SK-N-SH (cell line): ENCODE measurements at regions not wholly inside any gene's neighbourhood (a gene's known extent, or its start where the extent isn't known, plus 50 kb on each side); places are given as distances from the start of the nearest gene placed in this dataset.

Experiments used
- CTCF ChIA-PET: fragments of 300-600, 350-600 bp; formaldehyde crosslinking; extraction: SDS; loops from one replicate; lab custom pipeline; 2021; lab: Yijun Ruan, JAX
- POLR2A ChIA-PET: fragments of 350-600 bp; sonication (Branson Sonifier 250); formaldehyde crosslinking; extraction: SDS; loops from one replicate; lab custom pipeline; 2020; ENCODE audit warnings: antibody characterized with exemption, inconsistent platforms; lab: Yijun Ruan, JAX
- DNase-seq: peaks from one replicate; pipeline ENCODE4 v3.0.0; 2012
- H2AFZ ChIP-seq: fragments of 200-600 bp; sonication (generic); 2 replicates; pipeline ENCODE4 v1.8.1; 2016; ENCODE audit warnings: antibody characterized with exemption, mild to moderate bottlenecking, low read depth
- H3F3A ChIP-seq: fragments of 200-600 bp; sonication (generic); replicated peaks from 2 replicates; pipeline ENCODE3; 2016; ENCODE audit warnings: antibody characterized with exemption, mild to moderate bottlenecking; ENCODE audit not compliant: insufficient read depth
- H3K27ac ChIP-seq, 2 experiments: fragments of 200-500 bp in 1 of 2; fragments of 200-600 bp in 1 of 2; sonication (Bioruptor generic) in 1 of 2; sonication (generic), shearing (Covaris generic) in 1 of 2; 2 replicates each; pipeline versions ENCODE4 v1.5.1 to v1.6.1; 2014 to 2016; ENCODE audit warnings: low read depth in 2 of 2, inconsistent platforms in 1 of 2, low read length in 1 of 2, mild to moderate bottlenecking in 1 of 2, mixed read lengths in 1 of 2
- H3K27me3 ChIP-seq: fragments of 200-600 bp; sonication (generic), shearing (Covaris generic); 2 replicates; pipeline ENCODE4 v1.6.1; 2016; ENCODE audit warnings: mixed run types; ENCODE audit not compliant: insufficient read depth
- H3K36me3 ChIP-seq, 2 experiments: fragments of 200-500 bp in 1 of 2; fragments of 200-600 bp in 1 of 2; sonication (Bioruptor generic) in 1 of 2; sonication (generic) in 1 of 2; replicated peaks in 1 of 2; 2 replicates each; pipeline versions ENCODE3 to v1.5.1; 2014 to 2016; ENCODE audit warnings: low read length in 1 of 2, mild to moderate bottlenecking in 1 of 2; ENCODE audit not compliant: insufficient read depth in 2 of 2, control insufficient read depth in 1 of 2
- H3K4me1 ChIP-seq, 2 experiments: fragments of 200-500 bp in 1 of 2; fragments of 200-600 bp in 1 of 2; sonication (Bioruptor generic) in 1 of 2; sonication (generic), shearing (Covaris generic) in 1 of 2; 2 replicates each; pipeline versions ENCODE4 v1.5.1 to v1.6.1; 2014 to 2016; ENCODE audit warnings: low read depth in 1 of 2, low read length in 1 of 2, mixed run types in 1 of 2; ENCODE audit not compliant: insufficient read depth in 2 of 2, control insufficient read depth in 1 of 2
- H3K4me2 ChIP-seq: fragments of 200-600 bp; sonication (generic), shearing (Covaris generic); 2 replicates; pipeline ENCODE4 v1.6.1; 2017; ENCODE audit warnings: mixed run types
- H3K4me3 ChIP-seq, 2 experiments: fragments of 200-500 bp in 1 of 2; fragments of 200-600 bp in 1 of 2; sonication (Bioruptor generic) in 1 of 2; sonication (generic), shearing (Covaris generic) in 1 of 2; 2 replicates each; pipeline versions ENCODE4 v1.5.1 to v1.8.1; 2014 to 2016; ENCODE audit warnings: low read depth in 2 of 2, inconsistent platforms in 1 of 2, low read length in 1 of 2, mild to moderate bottlenecking in 1 of 2, mixed read lengths in 1 of 2, moderate library complexity in 1 of 2
- H3K79me2 ChIP-seq: fragments of 200-600 bp; sonication (generic); 2 replicates; pipeline ENCODE4 v1.8.1; 2017; ENCODE audit warnings: mild to moderate bottlenecking; ENCODE audit not compliant: insufficient read depth
- H3K9ac ChIP-seq: fragments of 200-600 bp; sonication (generic); 2 replicates; pipeline ENCODE4 v1.6.1; 2017; ENCODE audit warnings: mixed run types
- H3K9me2 ChIP-seq: fragments of 200-600 bp; sonication (generic); 2 replicates; pipeline ENCODE4 v1.6.1; 2017; ENCODE audit warnings: mixed run types
- H3K9me3 ChIP-seq: fragments of 200-600 bp; sonication (generic); 2 replicates; pipeline ENCODE4 v1.6.1; 2017; ENCODE audit warnings: mixed run types, mild to moderate bottlenecking, moderate library complexity
- H4K20me1 ChIP-seq: fragments of 200-600 bp; sonication (generic); 2 replicates; pipeline ENCODE4 v1.6.1; 2017; ENCODE audit warnings: mild to moderate bottlenecking, mixed run types; ENCODE audit not compliant: insufficient read depth
- CHD2 ChIP-seq: fragments of 150-350 bp; IDR thresholded peaks from 2 replicates; pipeline ENCODE4 v1.6.1; 2018; ENCODE audit warnings: low read length; ENCODE audit not compliant: partially characterized antibody
- ELF1 ChIP-seq: IDR thresholded peaks from 2 replicates; pipeline ENCODE4 v1.4.0; 2012
- EZH2phosphoT487 ChIP-seq: fragments of 200-600 bp; sonication (generic); IDR thresholded peaks from 2 replicates; pipeline ENCODE4 v1.6.1; 2017; ENCODE audit warnings: low read depth, mixed run types, mild to moderate bottlenecking, antibody characterized with exemption, moderate library complexity, borderline replicate concordance
- FOSL2 ChIP-seq: IDR thresholded peaks from 2 replicates; pipeline ENCODE4 v1.4.0; 2012; ENCODE audit warnings: low read depth, mild to moderate bottlenecking, moderate library complexity, borderline replicate concordance
- GABPA ChIP-seq: IDR thresholded peaks from 2 replicates; pipeline ENCODE4 v1.4.0; 2012; ENCODE audit warnings: low read depth, mild to moderate bottlenecking
- IRF3 ChIP-seq: fragments of 150-350 bp; IDR thresholded peaks from 2 replicates; pipeline ENCODE4 v1.6.1; 2016; ENCODE audit warnings: mild to moderate bottlenecking, low read depth, low read length
- MAX ChIP-seq: IDR thresholded peaks from 2 replicates; pipeline ENCODE4 v1.4.0; 2012; ENCODE audit warnings: low read depth
- NFIC ChIP-seq: IDR thresholded peaks from 2 replicates; pipeline ENCODE4 v1.4.0; 2012; ENCODE audit warnings: borderline replicate concordance
- POLR2AphosphoS5 ChIP-seq: IDR thresholded peaks from 2 replicates; pipeline ENCODE4 v1.6.1; 2012; ENCODE audit warnings: low read depth, low read length
- RAD21 ChIP-seq: IDR thresholded peaks from 2 replicates; pipeline ENCODE4 v1.6.1; 2012; ENCODE audit warnings: mild to moderate bottlenecking, low read length
- REST ChIP-seq: IDR thresholded peaks from 2 replicates; pipeline ENCODE4 v1.6.1; 2012; ENCODE audit warnings: mild to moderate bottlenecking, low read depth, low read length, moderate library complexity
- RXRA ChIP-seq: IDR thresholded peaks from 2 replicates; pipeline ENCODE4 v1.4.0; 2012; ENCODE audit warnings: low read depth, mild to moderate bottlenecking, borderline replicate concordance
- TAF1 ChIP-seq: IDR thresholded peaks from 2 replicates; pipeline ENCODE4 v1.6.1; 2012; ENCODE audit warnings: low read depth, mild to moderate bottlenecking, low read length, moderate library complexity, borderline replicate concordance
- TCF12 ChIP-seq: IDR thresholded peaks from 2 replicates; pipeline ENCODE4 v1.4.0; 2012
- USF1 ChIP-seq: IDR thresholded peaks from 2 replicates; pipeline ENCODE4 v1.4.0; 2012; ENCODE audit warnings: low read depth, borderline replicate concordance
- USF2 ChIP-seq: fragments of 150-350 bp; IDR thresholded peaks from 2 replicates; pipeline ENCODE4 v1.6.1; 2017; ENCODE audit warnings: antibody characterized with exemption, low read length, low read depth, borderline replicate concordance
- YY1 ChIP-seq: IDR thresholded peaks from 2 replicates; pipeline ENCODE4 v1.4.0; 2012; ENCODE audit warnings: low read depth, mild to moderate bottlenecking
- WGBS: methylation state at CpG from one replicate; pipeline ENCODE4 v1.1.6; 2017; ENCODE audit warnings: low lambda C conversion rate; 5-methylcytosine and 5-hydroxymethylcytosine counted together

- TF ChIP-seq REST, result no peak
- TF ChIP-seq, all 33 proteins: peak for 0
Measured at GRCh38 chr17:13993106-13993505, 76.2 kb upstream of the COX10 start (continued).

GRCh38 chr17:13994050-13994449, 75.3 kb upstream of the COX10 start:
- H4K20me1 ChIP-seq, result no peaks in the 10 kb centered on the region
- H3K27me3 ChIP-seq, result no peaks in the 10 kb centered on the region
- ChIA-PET POLR2A (no interaction called here), CTCF (interaction anchor here (0.8 kb wide), 1 partner anchor 9 kb away, joined by 3 read pairs; no protein-coding TSS in a partner anchor)
- DNase-seq, result no peak
- no peak overlapping the region for H3K4me2 ChIP-seq
- H3K4me3 ChIP-seq, result no peak overlapping the region
- no peaks in the 10 kb centered on the region for H3K79me2 ChIP-seq
- no peaks in the 10 kb centered on the region for H3K36me3 ChIP-seq
- peaks cover 0 to 4% of the 10 kb centered on the region in 2 experiments; a peak in 2 of 4 replicates for H3K4me1 ChIP-seq
- no peak overlapping the region for H2AFZ ChIP-seq
- no peaks in the 10 kb centered on the region for H3K9me2 ChIP-seq
- no peak overlapping the region for H3K27ac ChIP-seq
- no peaks in the 10 kb centered on the region for H3K9me3 ChIP-seq
- H3F3A ChIP-seq, result no peaks in the 10 kb centered on the region
- 61% methylated on average over 6 of the region's 6 CpGs for WGBS
- no peak overlapping the region for H3K9ac ChIP-seq
- TF ChIP-seq TAF1 (no peak), YY1 (no peak), EZH2phosphoT487 (no peak), FOSL2 (no peak), TCF12 (no peak), RXRA (no peak), ELF1 (no peak), RAD21 (no peak), USF2 (no peak), CHD2 (no peak), MAX (no peak), USF1 (no peak), IRF3 (no peak), GABPA (no peak), POLR2AphosphoS5 (no peak), NFIC (no peak), REST (no peak)
